A172 (cell line): ENCODE measurements at regions not wholly inside any gene's neighbourhood (a gene's known extent, or its start where the extent isn't known, plus 50 kb on each side); places are given as distances from the start of the nearest gene placed in this dataset.
"Not testable (repeated sequence)": the region's sequence is repeated elsewhere in the genome, so short reads cannot be mapped to it uniquely, and the experiment has no call there.

Source experiments
- DNase-seq: peaks from one replicate; pipeline ENCODE4 v3.0.0-alpha.2; 2015; ENCODE audit warnings: low spot score

- no peak for DNase-seq
Observed at GRCh38 chr18:77373730-77374445, 124.2 kb downstream of the GALR1 start.

- no peak for DNase-seq
Observed at GRCh38 chr18:77374446-77374805, 124.8 kb downstream of the GALR1 start.

- peak; percentile 10 for DNase-seq
Observed at GRCh38 chr18:77376043-77376732, 126.5 kb downstream of the GALR1 start.

GRCh38 chr18:77376733-77377094 lies 127.1 kb downstream of the GALR1 start:
- DNase-seq = no peak

GRCh38 chr18:77377813-77378212 lies 128.2 kb downstream of the GALR1 start:
- no peak for DNase-seq

GRCh38 chr18:77379976-77380509 lies 130.4 kb downstream of the GALR1 start:
- DNase-seq = no peak

- no peak for DNase-seq
Observed at GRCh38 chr18:77380695-77381094, 131.0 kb downstream of the GALR1 start.

- DNase-seq = no peak
Observed at GRCh38 chr18:77392321-77392720, 142.7 kb downstream of the GALR1 start.

GRCh38 chr18:77393519-77393918 lies 143.9 kb downstream of the GALR1 start:
- no peak for DNase-seq

GRCh38 chr18:77395953-77396352 lies 146.3 kb downstream of the GALR1 start:
- no peak for DNase-seq

GRCh38 chr18:77397056-77397455 lies 147.4 kb downstream of the GALR1 start:
- no peak for DNase-seq

GRCh38 chr18:77397617-77398016 lies 148.0 kb downstream of the GALR1 start:
- DNase-seq = no peak

GRCh38 chr18:77400561-77400960 lies 150.9 kb downstream of the GALR1 start:
- no peak for DNase-seq

- DNase-seq = no peak
Observed at GRCh38 chr18:77401173-77401572, 151.5 kb downstream of the GALR1 start.

- no peak for DNase-seq
Observed at GRCh38 chr18:77403969-77404535, 154.4 kb downstream of the GALR1 start.

- DNase-seq = peak; percentile 0
Observed at GRCh38 chr18:77405096-77405495, 155.4 kb downstream of the GALR1 start.

- no peak for DNase-seq
Observed at GRCh38 chr18:77407733-77408132, 158.1 kb downstream of the GALR1 start.

- DNase-seq = not testable (repeated sequence)
Observed at GRCh38 chr18:77421546-77421945, 171.9 kb downstream of the GALR1 start.

GRCh38 chr18:77422974-77423867 lies 173.6 kb downstream of the GALR1 start:
- no peak for DNase-seq

- DNase-seq = no peak
Observed at GRCh38 chr18:77433076-77433475, 183.4 kb downstream of the GALR1 start.

GRCh38 chr18:77439888-77440287 lies 190.2 kb downstream of the GALR1 start:
- DNase-seq = no peak

GRCh38 chr18:77442393-77442792 lies 192.7 kb downstream of the GALR1 start:
- DNase-seq = no peak
